GM18951 (cell line): ENCODE measurements at regions not wholly inside any gene's neighbourhood (a gene's known extent, or its start where the extent isn't known, plus 50 kb on each side); places are given as distances from the start of the nearest gene placed in this dataset.
"Not testable (repeated sequence)": the region's sequence is repeated elsewhere in the genome, so short reads cannot be mapped to it uniquely, and the experiment has no call there.

Experiments
- POLR2A ChIP-seq: IDR thresholded peaks from 4 replicates; pipeline ENCODE4 v1.6.1; 2011; ENCODE audit warnings: mild to moderate bottlenecking; ENCODE audit not compliant: insufficient read length, insufficient read depth; ENCODE audit errors: extremely low read depth
- in situ Hi-C: fragments of 300-500 bp; cut with MboI; formaldehyde crosslinking; loops from one replicate; pipeline ENCODE4 v1.12.0; 2022; ENCODE audit warnings: low sequenced_read_pairs, mixed read lengths, inconsistent platforms; ENCODE audit not compliant: unreplicated experiment

- no peak for TF ChIP-seq POLR2A
- in situ Hi-C loops, result no loop called here
Measured at GRCh38 chrX:773292-774025, 142.9 kb downstream of the SHOX start.

- TF ChIP-seq POLR2A, result no peak
- in situ Hi-C loops, result no loop called here
Measured at GRCh38 chrX:771536-771935, 140.9 kb downstream of the SHOX start.

GRCh38 chrX:769796-770195 is 139.2 kb downstream of the SHOX start:
- in situ Hi-C loops, result no loop called here
- no peak for TF ChIP-seq POLR2A

GRCh38 chrX:768596-768995 is 138.0 kb downstream of the SHOX start:
- no peak for TF ChIP-seq POLR2A
- in situ Hi-C loops, result no loop called here

GRCh38 chrX:758917-759316 is 128.3 kb downstream of the SHOX start:
- TF ChIP-seq POLR2A, result no peak
- in situ Hi-C loops, result no loop called here

- no peak for TF ChIP-seq POLR2A
- in situ Hi-C loops, result no loop called here
Measured at GRCh38 chrX:750812-751211, 120.2 kb downstream of the SHOX start.

GRCh38 chrX:750263-750662 is 119.7 kb downstream of the SHOX start:
- no peak for TF ChIP-seq POLR2A
- in situ Hi-C loops, result no loop called here

GRCh38 chrX:747176-747575 is 116.6 kb downstream of the SHOX start:
- no peak for TF ChIP-seq POLR2A
- in situ Hi-C loops, result no loop called here

GRCh38 chrX:739611-740010 is 109.0 kb downstream of the SHOX start:
- TF ChIP-seq POLR2A, result no peak
- in situ Hi-C loops, result no loop called here

- in situ Hi-C loops, result not testable (repeated sequence)
Measured at GRCh38 chrX:737021-737420, 106.4 kb downstream of the SHOX start.

- in situ Hi-C loops, result no loop called here
- no peak for TF ChIP-seq POLR2A
Measured at GRCh38 chrX:734362-734761, 103.8 kb downstream of the SHOX start.

- in situ Hi-C loops, result no loop called here
- no peak for TF ChIP-seq POLR2A
Measured at GRCh38 chrX:733961-734360, 103.4 kb downstream of the SHOX start.

GRCh38 chrX:729583-730409 is 99.2 kb downstream of the SHOX start:
- in situ Hi-C loops, result no loop called here
- TF ChIP-seq POLR2A, result no peak

- in situ Hi-C loops, result not testable (repeated sequence)
Measured at GRCh38 chrX:729101-729500, 98.5 kb downstream of the SHOX start.

- in situ Hi-C loops, result not testable (repeated sequence)
Measured at GRCh38 chrX:728639-729038, 98.0 kb downstream of the SHOX start.
